Fibroblast of lung (primary cell): ENCODE measurements at regions not wholly inside any gene's neighbourhood (a gene's known extent, or its start where the extent isn't known, plus 50 kb on each side); places are given as distances from the start of the nearest gene placed in this dataset.

Experiments used
- DNase-seq, 2 donors: peaks; one replicate each; pipeline versions ENCODE4 v3.0.0 to v3.0.0-alpha.2; 2010; ENCODE audit warnings: low read depth in 2 of 2
- H2AFZ ChIP-seq: 2 replicates; pipeline ENCODE4 v1.5.1; 2012; ENCODE audit warnings: low read length, control low read depth, inconsistent platforms
- H3K27ac ChIP-seq: 2 replicates; pipeline ENCODE4 v1.5.1; 2011; ENCODE audit warnings: low read length, control low read depth; ENCODE audit not compliant: insufficient read depth
- H3K27me3 ChIP-seq: 2 replicates; pipeline ENCODE4 v1.5.1; 2011; ENCODE audit warnings: mild to moderate bottlenecking, low read length; ENCODE audit not compliant: control insufficient read depth, insufficient read depth
- H3K36me3 ChIP-seq: 2 replicates; pipeline ENCODE4 v1.5.1; 2011; ENCODE audit warnings: low read length; ENCODE audit not compliant: control insufficient read depth, insufficient read depth
- H3K4me1 ChIP-seq: 2 replicates; pipeline ENCODE4 v1.5.1; 2011; ENCODE audit warnings: low read length; ENCODE audit not compliant: control insufficient read depth, insufficient read depth; ENCODE audit errors: extremely low read depth
- H3K4me2 ChIP-seq: 2 replicates; pipeline ENCODE4 v1.5.1; 2011; ENCODE audit warnings: low read length, control low read depth; ENCODE audit not compliant: insufficient read depth; ENCODE audit errors: extremely low read depth
- H3K4me3 ChIP-seq, 4 experiments: fragments of 200-600 bp in 1 of 4; sonication (generic) in 1 of 4; replicated peaks in 1 of 4; 2 replicates each; pipeline ENCODE4 v1.5.1; 2011 to 2016; ENCODE audit warnings: low read length in 4 of 4, low read depth in 3 of 4, mild to moderate bottlenecking in 3 of 4, control low read depth in 2 of 4, inconsistent platforms in 1 of 4, mixed read lengths in 1 of 4; ENCODE audit not compliant: insufficient read depth in 1 of 4; ENCODE audit errors: control extremely low read depth in 1 of 4
- H3K79me2 ChIP-seq: 2 replicates; pipeline ENCODE4 v1.5.1; 2012; ENCODE audit warnings: mild to moderate bottlenecking, low read length, inconsistent platforms; ENCODE audit not compliant: control insufficient read depth, insufficient read depth
- H3K9ac ChIP-seq: 2 replicates; pipeline ENCODE4 v1.5.1; 2011; ENCODE audit warnings: mild to moderate bottlenecking, low read length, control low read depth; ENCODE audit not compliant: insufficient read depth
- H3K9me3 ChIP-seq: 2 replicates; pipeline ENCODE4 v1.5.1; 2012; ENCODE audit warnings: low read depth, low read length; ENCODE audit not compliant: control insufficient read depth, insufficient read depth
- H4K20me1 ChIP-seq: 2 replicates; pipeline ENCODE4 v1.5.1; 2011; ENCODE audit warnings: low read length; ENCODE audit not compliant: control insufficient read depth, insufficient read depth; ENCODE audit errors: extremely low read depth
- CTCF ChIP-seq, 2 donors: IDR thresholded peaks in 1 of 2; conservative IDR thresholded peaks in 1 of 2; 1 replicate in 1 of 2; 2 replicates in 1 of 2; pipeline ENCODE4 v1.5.1; 2011 to 2012; ENCODE audit warnings: low read length in 2 of 2, control low read depth in 1 of 2, inconsistent platforms in 1 of 2, low read depth in 1 of 2, mild to moderate bottlenecking in 1 of 2
- EZH2 ChIP-seq: IDR thresholded peaks from 2 replicates; pipeline ENCODE4 v1.5.1; 2012; ENCODE audit warnings: low read length, control low read depth, mild to moderate bottlenecking; ENCODE audit errors: missing control alignments

DNA sequence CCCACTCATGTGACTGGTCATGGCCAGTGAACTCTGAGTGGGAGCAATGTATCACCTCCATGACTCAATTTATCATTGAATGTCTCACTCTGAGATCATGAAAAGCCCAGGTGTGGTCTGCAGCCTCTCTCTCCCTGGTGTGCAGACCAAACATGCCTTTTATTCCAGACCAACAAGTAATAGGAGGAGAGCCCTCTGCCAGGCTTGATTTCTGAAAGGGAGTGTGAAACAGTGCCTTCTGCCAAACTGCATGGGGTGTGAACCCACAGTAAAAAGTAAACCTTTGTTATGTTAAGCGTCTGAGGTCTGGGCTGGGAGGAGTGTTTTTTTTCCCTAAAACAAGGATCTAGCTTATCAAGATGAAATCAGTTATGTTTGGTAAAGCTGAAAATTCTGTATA is 601.2 kb downstream of the ADCYAP1 start:
- H2AFZ ChIP-seq: no peak overlapping the region
- DNase-seq: no peak
- no peaks in the 10 kb centered on the region for H3K4me1 ChIP-seq
- no peak overlapping the region for H3K4me3 ChIP-seq
- no peak overlapping the region for H3K9ac ChIP-seq
- H3K36me3 ChIP-seq: no peaks in the 10 kb centered on the region
- TF ChIP-seq EZH2 (no peak), CTCF (conservative IDR thresholded peaks at IDR 0.05 in 1 of 2, IDR thresholded peaks at IDR 0.05 in 1 of 2; ENCODE audit: low read depth in 1 of 2, low read length in 2 of 2) (no peak)
- H3K27me3 ChIP-seq: no peaks in the 10 kb centered on the region
- no peaks in the 10 kb centered on the region for H3K9me3 ChIP-seq
- H3K4me2 ChIP-seq: no peak overlapping the region
- H3K27ac ChIP-seq: no peak overlapping the region
- no peaks in the 10 kb centered on the region for H3K79me2 ChIP-seq
- H4K20me1 ChIP-seq: no peaks in the 10 kb centered on the region

DNA sequence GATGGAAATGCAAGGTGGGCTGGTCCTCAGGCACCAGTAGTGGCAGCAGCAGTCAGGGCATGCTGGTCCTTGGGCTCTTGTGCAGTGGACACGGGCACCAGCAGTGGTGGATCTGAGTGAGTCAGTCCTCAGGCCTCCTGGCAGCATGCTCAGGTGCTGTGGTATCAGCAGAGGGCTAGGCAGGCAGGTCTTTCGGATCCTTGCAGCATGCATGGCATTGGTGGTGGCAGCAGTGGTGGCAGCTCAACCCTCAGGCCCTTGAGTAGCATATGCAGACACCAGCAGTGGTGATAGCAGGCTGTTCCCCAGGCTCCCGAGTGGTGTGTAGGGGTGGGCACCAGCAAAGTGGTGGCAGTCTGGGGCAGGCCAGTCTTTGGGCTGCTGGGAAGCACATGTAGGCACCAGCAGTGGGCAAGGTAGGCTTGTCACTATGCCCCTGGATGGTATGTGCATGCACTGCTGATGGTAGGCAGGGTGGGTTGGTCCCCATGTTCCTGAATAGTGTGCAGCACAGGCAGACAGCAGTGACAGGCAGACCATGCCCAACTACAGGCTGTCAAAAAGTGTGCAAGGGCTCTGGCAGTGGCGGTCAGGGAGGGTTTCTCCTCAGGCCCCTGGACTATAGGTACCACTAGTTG is 606.0 kb downstream of the ADCYAP1 start:
- H3K79me2 ChIP-seq: no peaks in the 10 kb centered on the region
- no peaks in the 10 kb centered on the region for H4K20me1 ChIP-seq
- no peak overlapping the region for H2AFZ ChIP-seq
- H3K36me3 ChIP-seq: no peaks in the 10 kb centered on the region
- H3K27ac ChIP-seq: no peak overlapping the region
- no peaks in the 10 kb centered on the region for H3K27me3 ChIP-seq
- DNase-seq: no peak
- H3K9me3 ChIP-seq: no peaks in the 10 kb centered on the region
- no peak overlapping the region for H3K9ac ChIP-seq
- H3K4me3 ChIP-seq: no peak overlapping the region
- no peak overlapping the region for H3K4me2 ChIP-seq
- no peaks in the 10 kb centered on the region for H3K4me1 ChIP-seq
- no peak for TF ChIP-seq EZH2
- no peak for TF ChIP-seq CTCF (conservative IDR thresholded peaks at IDR 0.05 in 1 of 2, IDR thresholded peaks at IDR 0.05 in 1 of 2; ENCODE audit: low read depth in 1 of 2, low read length in 2 of 2)

- DNase-seq: no peak
- H3K4me3 ChIP-seq: no peak overlapping the region
- H3K27me3 ChIP-seq: no peaks in the 10 kb centered on the region
- no peak overlapping the region for H2AFZ ChIP-seq
- H3K9ac ChIP-seq: no peak overlapping the region
- no peaks in the 10 kb centered on the region for H3K4me1 ChIP-seq
- no peak overlapping the region for H3K27ac ChIP-seq
- H4K20me1 ChIP-seq: no peaks in the 10 kb centered on the region
- TF ChIP-seq EZH2 (no peak), CTCF (conservative IDR thresholded peaks at IDR 0.05 in 1 of 2, IDR thresholded peaks at IDR 0.05 in 1 of 2; ENCODE audit: low read depth in 1 of 2, low read length in 2 of 2) (no peak)
- H3K36me3 ChIP-seq: no peaks in the 10 kb centered on the region
- H3K4me2 ChIP-seq: no peak overlapping the region
- no peaks in the 10 kb centered on the region for H3K9me3 ChIP-seq
- no peaks in the 10 kb centered on the region for H3K79me2 ChIP-seq
Observed at GRCh38 chr18:1511619-1512311, 607.1 kb downstream of the ADCYAP1 start.
